ENCODE measurements at regions not wholly inside any gene's neighbourhood (a gene's known extent, or its start where the extent isn't known, plus 50 kb on each side); places are given as distances from the start of the nearest gene placed in this dataset.

DNA sequence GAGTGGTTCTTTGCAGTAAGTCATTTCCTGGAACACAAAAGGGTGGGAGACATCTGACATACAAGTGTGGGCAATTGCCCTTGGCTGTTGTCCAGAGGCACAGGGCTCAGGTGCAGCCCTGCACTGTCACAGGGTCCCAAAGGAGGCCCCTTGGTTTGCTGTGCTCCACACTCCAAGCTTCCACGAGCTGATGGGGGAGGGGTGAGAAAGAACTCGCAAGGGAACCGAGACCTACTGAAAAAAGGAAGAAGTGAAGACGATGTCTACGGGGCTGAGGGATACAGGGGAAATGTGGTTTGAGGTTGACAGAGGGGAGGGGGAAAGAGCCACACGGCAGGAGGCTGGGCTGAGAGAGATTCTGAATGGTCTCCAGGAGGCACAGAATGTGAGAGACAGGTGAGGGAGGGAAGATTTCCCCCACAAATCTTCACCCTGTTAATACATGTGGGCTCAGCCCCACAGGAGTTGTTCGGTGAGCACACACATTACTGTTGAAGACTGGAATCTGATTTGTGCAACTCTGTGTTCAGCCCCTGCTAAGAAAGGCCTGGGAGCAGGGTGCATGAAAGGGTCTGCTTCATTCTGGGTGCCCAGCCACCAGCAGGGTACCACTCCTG, 123.4 kb downstream of the LY86 start:
- Histone ChIP-seq H3K27ac (ENCODE audit: insufficient read length, low read depth, low read length) (no peak overlapping the region), H3K14ac (ENCODE audit: insufficient read depth, low read length) (no peak overlapping the region; the same call in 1 of the 2 replicates), H3K56ac (ENCODE audit: insufficient read length, low read depth, low read length) (no peak overlapping the region), H3K27me3 (ENCODE audit: insufficient read depth, low read length) (no peaks in the 10 kb centered on the region), H3K18ac (ENCODE audit: insufficient read length, low read depth, low read length) (no peak overlapping the region), H3K23me2 (ENCODE audit: insufficient read length, low read depth, low read length, poor library complexity, severe bottlenecking) (no peaks in the 10 kb centered on the region), H3K79me1 (ENCODE audit: insufficient read depth, low read depth, low read length, poor library complexity, severe bottlenecking) (no peaks in the 10 kb centered on the region), H3K79me2 (ENCODE audit: insufficient read depth, low read length) (no peaks in the 10 kb centered on the region), H2BK120ac (ENCODE audit: low read depth, low read length, poor library complexity, severe bottlenecking) (no peak overlapping the region), H2BK15ac (ENCODE audit: low read depth, low read length) (no peak overlapping the region), H2BK5ac (ENCODE audit: insufficient read length, low read length) (no peak overlapping the region), H3T11ph (ENCODE audit: low read length) (no peak overlapping the region), H2BK20ac (ENCODE audit: low read depth, low read length, poor library complexity, severe bottlenecking) (no peak overlapping the region), H3K4me1 (ENCODE audit: insufficient read depth, low read length) (peaks cover 3% of the 10 kb centered on the region; the same call in 1 of the 2 replicates), H2BK12ac (ENCODE audit: insufficient read length, low read depth, low read length) (no peak overlapping the region), H4K20me1 (ENCODE audit: control insufficient read depth, insufficient read depth, insufficient read length) (no peaks in the 10 kb centered on the region), H3K9me3 (ENCODE audit: control insufficient read depth, low read depth, low read length) (no peaks in the 10 kb centered on the region), H4K5ac (ENCODE audit: insufficient read length, low read depth, low read length) (no peak overlapping the region), H3K4ac (ENCODE audit: low read depth, low read length) (no peak overlapping the region), H3K9ac (ENCODE audit: extremely low read depth, insufficient read length, low read length) (no peak overlapping the region), H3K4me2 (ENCODE audit: insufficient read depth, insufficient read length, low read length) (no peak overlapping the region), H2AFZ (ENCODE audit: low read length) (no peak overlapping the region), H4K8ac (replicated peaks; ENCODE audit: insufficient read length, low read depth, low read length) (no peak overlapping the region), H4K91ac (ENCODE audit: insufficient read length, low read depth, low read length) (no peak overlapping the region), H2AK5ac (ENCODE audit: insufficient read length, low read length) (no peak overlapping the region), H3K23ac (ENCODE audit: insufficient read length, low read depth, low read length) (no peak overlapping the region)
- Mint-ChIP-seq H3K4me1 (peaks cover 31 to 38% of the 10 kb centered on the region in 2 experiments), H3K9me3 (no peaks in the 10 kb centered on the region; a peak in 1 of 5 replicates), H3K36me3 (ENCODE audit: insufficient read depth in 1 of 3, low read depth in 3 of 3) (no peaks in the 10 kb centered on the region; a peak in 1 of 7 replicates), H3K4me3 (no peak overlapping the region), H3K27me3 (ENCODE audit: low read depth) (peaks cover 8% of the 10 kb centered on the region; the same call in 1 of the 2 replicates), H3K27ac (no peak overlapping the region; a peak in 1 of 7 replicates)
- WGBS (ENCODE audit: extremely low coverage, insufficient read length, low lambda C conversion rate): no CpG with 5 or more reads among the region's 7 CpGs
- DNase-seq: no peak
- TF ChIP-seq, protein P1, sequence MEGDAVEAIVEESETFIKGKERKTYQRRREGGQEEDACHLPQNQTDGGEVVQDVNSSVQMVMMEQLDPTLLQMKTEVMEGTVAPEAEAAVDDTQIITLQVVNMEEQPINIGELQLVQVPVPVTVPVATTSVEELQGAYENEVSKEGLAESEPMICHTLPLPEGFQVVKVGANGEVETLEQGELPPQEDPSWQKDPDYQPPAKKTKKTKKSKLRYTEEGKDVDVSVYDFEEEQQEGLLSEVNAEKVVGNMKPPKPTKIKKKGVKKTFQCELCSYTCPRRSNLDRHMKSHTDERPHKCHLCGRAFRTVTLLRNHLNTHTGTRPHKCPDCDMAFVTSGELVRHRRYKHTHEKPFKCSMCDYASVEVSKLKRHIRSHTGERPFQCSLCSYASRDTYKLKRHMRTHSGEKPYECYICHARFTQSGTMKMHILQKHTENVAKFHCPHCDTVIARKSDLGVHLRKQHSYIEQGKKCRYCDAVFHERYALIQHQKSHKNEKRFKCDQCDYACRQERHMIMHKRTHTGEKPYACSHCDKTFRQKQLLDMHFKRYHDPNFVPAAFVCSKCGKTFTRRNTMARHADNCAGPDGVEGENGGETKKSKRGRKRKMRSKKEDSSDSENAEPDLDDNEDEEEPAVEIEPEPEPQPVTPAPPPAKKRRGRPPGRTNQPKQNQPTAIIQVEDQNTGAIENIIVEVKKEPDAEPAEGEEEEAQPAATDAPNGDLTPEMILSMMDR (conservative IDR thresholded peaks at IDR 0.05): no peak
